ENCODE measurements at regions not wholly inside any gene's neighbourhood (a gene's known extent, or its start where the extent isn't known, plus 50 kb on each side); places are given as distances from the start of the nearest gene placed in this dataset.
"Not testable (repeated sequence)": the region's sequence is repeated elsewhere in the genome, so short reads cannot be mapped to it uniquely, and the experiment has no call there.

DNA sequence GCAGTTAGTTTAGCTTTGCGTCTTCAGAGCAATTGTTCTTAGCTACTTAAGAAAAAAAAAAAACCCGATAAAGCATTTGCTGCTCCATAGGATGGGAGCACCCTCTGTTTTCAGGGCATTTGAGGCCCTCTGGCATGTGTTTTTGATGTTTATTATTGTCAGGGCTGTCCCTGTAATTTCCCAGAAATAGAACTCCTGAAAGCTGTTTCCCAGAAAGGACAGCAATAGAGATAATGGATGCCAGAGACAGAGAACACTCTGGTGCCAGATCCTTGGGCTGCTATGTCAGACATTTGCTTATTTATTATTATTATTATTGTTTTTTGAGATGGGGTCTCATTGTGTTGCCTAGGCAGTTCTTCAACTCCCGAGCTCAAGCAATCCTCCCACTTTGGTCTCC is 201.3 kb downstream of the ALG10 start:
- H3K4me3 ChIP-seq = no peak overlapping the region
- CTCF ChIA-PET = no interaction called here
- POLR2A ChIA-PET (ENCODE audit: unreplicated experiment) = no interaction called here
- H3K79me2 ChIP-seq (ENCODE audit: low read depth) = no peaks in the 10 kb centered on the region
- peaks cover 8% of the 10 kb centered on the region; the same call in 1 of the 2 replicates for H3F3A ChIP-seq (ENCODE audit: insufficient read depth, low read depth)
- H3K4me2 ChIP-seq = no peak overlapping the region
- DNase-seq = no peak
- H3K36me3 ChIP-seq (ENCODE audit: low read depth) = no peaks in the 10 kb centered on the region
- no TSS peak for BruUV-seq (replicated peaks)
- H4K20me1 ChIP-seq (ENCODE audit: insufficient read depth) = no peaks in the 10 kb centered on the region
- no peaks in the 10 kb centered on the region for H3K27me3 ChIP-seq (ENCODE audit: insufficient read depth, low read depth)
- H3K9me2 ChIP-seq (ENCODE audit: insufficient read depth) = no peaks in the 10 kb centered on the region
- intact Hi-C loops (cut with micrococcal nuclease; ENCODE audit: unreplicated experiment) = no loop called here
- no peak for TF ChIP-seq EZH2 (IDR thresholded peaks at IDR 0.05; ENCODE audit: low read depth)
- TF ChIP-seq, protein P1, sequence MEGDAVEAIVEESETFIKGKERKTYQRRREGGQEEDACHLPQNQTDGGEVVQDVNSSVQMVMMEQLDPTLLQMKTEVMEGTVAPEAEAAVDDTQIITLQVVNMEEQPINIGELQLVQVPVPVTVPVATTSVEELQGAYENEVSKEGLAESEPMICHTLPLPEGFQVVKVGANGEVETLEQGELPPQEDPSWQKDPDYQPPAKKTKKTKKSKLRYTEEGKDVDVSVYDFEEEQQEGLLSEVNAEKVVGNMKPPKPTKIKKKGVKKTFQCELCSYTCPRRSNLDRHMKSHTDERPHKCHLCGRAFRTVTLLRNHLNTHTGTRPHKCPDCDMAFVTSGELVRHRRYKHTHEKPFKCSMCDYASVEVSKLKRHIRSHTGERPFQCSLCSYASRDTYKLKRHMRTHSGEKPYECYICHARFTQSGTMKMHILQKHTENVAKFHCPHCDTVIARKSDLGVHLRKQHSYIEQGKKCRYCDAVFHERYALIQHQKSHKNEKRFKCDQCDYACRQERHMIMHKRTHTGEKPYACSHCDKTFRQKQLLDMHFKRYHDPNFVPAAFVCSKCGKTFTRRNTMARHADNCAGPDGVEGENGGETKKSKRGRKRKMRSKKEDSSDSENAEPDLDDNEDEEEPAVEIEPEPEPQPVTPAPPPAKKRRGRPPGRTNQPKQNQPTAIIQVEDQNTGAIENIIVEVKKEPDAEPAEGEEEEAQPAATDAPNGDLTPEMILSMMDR (conservative IDR thresholded peaks at IDR 0.05) = no peak
- no peaks in the 10 kb centered on the region for H3K9me3 ChIP-seq (ENCODE audit: insufficient read depth, low read depth)
- no peak overlapping the region for H2AFZ ChIP-seq
- no peak overlapping the region for H3K27ac ChIP-seq
- peaks cover 23% of the 10 kb centered on the region for H3K4me1 ChIP-seq (replicated peaks; ENCODE audit: insufficient read depth)

DNA sequence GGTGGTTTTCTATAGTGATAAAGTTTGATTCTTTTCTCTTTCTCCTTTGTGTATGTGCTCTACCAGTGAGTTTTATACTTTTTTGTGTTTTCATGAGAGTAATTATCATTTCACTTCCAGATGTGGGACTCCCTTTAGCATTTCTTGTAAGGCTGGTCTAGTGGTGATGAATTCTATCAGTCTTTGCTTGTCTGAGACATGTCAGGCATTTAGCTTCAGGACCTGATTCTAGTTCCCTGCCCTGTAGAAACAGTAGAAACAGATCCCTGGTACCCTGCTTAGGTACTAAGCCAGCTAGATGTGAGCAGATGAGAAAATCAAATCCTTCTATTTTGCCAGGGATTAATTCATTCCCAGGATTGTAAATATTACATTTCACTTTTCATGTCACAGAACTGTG is 203.7 kb downstream of the ALG10 start:
- BruUV-seq (replicated peaks) = not testable (repeated sequence)

DNA sequence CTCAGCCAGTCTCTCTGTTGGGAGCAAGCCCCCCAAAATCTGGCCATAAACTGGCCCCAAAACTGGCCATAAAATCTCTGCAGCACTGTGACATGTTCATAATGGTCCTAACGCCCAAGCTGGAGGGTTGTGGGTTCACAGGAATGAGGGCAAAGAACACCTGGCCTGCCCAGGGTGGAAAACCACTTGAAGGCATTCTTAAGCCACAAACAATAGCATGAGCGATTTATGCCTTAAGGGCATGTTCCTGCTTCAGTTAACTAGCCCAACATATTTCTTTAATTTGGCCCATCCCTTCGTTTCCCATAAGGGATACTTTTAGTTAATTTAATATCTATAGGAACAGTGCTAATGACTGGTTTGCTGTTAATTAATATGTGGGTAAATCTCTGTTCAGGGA is 205.8 kb downstream of the ALG10 start:
- H4K20me1 ChIP-seq (ENCODE audit: insufficient read depth); H3K79me2 ChIP-seq (ENCODE audit: low read depth); intact Hi-C loops (cut with micrococcal nuclease; ENCODE audit: unreplicated experiment); H2AFZ ChIP-seq; CTCF ChIA-PET; BruUV-seq (replicated peaks); H3K9me3 ChIP-seq (ENCODE audit: insufficient read depth, low read depth); H3K9me2 ChIP-seq (ENCODE audit: insufficient read depth); H3F3A ChIP-seq (ENCODE audit: insufficient read depth, low read depth); H3K27me3 ChIP-seq (ENCODE audit: insufficient read depth, low read depth); H3K36me3 ChIP-seq (ENCODE audit: low read depth): not testable (repeated sequence)
- POLR2A ChIA-PET (ENCODE audit: unreplicated experiment) = interaction anchor here (0.6 kb wide), 1 partner anchor 14 kb away, joined by 3 read pairs; no protein-coding TSS in a partner anchor
- Histone ChIP-seq H3K4me3 (peak overlapping the region; percentile 28; the same call in 1 of the 2 replicates), H3K4me1 (replicated peaks; ENCODE audit: insufficient read depth) (peaks cover 27% of the 10 kb centered on the region), H3K27ac (peak overlapping the region; percentile 84), H3K4me2 (peak overlapping the region; percentile 66)
- DNase-seq = peak; percentile 31 to 62

More for the DNA sequence above, 203.7 kb downstream of the ALG10 start:
- H4K20me1 ChIP-seq (ENCODE audit: insufficient read depth); intact Hi-C loops (cut with micrococcal nuclease; ENCODE audit: unreplicated experiment); H2AFZ ChIP-seq; H3K27me3 ChIP-seq (ENCODE audit: insufficient read depth, low read depth); POLR2A ChIA-PET (ENCODE audit: unreplicated experiment); H3K4me3 ChIP-seq; H3K9me2 ChIP-seq (ENCODE audit: insufficient read depth); DNase-seq; H3K36me3 ChIP-seq (ENCODE audit: low read depth); H3K27ac ChIP-seq; H3K9me3 ChIP-seq (ENCODE audit: insufficient read depth, low read depth); H3K4me2 ChIP-seq; H3K79me2 ChIP-seq (ENCODE audit: low read depth); CTCF ChIA-PET; H3F3A ChIP-seq (ENCODE audit: insufficient read depth, low read depth): not testable (repeated sequence)
- H3K4me1 ChIP-seq (replicated peaks; ENCODE audit: insufficient read depth) = peaks cover 27% of the 10 kb centered on the region

DNA sequence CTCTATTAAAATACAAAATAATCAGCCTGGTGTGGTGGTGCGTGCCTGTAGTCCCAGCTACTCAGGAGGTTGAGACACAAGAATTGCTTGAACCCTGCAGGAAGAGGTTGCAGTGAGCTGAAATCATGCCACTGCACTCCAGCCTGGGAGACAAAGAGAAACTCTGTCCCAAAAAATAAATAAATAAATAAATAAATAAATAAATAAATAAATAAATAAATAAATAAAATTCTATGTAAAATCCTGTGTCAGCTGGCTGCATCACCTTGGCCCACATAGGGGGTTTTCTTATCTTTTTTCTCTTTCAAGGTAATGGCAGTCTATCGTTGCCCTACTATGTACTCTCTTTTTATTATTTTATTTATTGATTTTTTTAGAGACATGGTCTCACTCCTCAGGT is 206.7 kb downstream of the ALG10 start:
- POLR2A ChIA-PET (ENCODE audit: unreplicated experiment) = interaction anchor here (0.6 kb wide), 1 partner anchor 11 kb away, joined by 17 read pairs; no protein-coding TSS in a partner anchor
- H3K27ac ChIP-seq = peak overlapping the region; percentile 84
- H4K20me1 ChIP-seq (ENCODE audit: insufficient read depth); H3K36me3 ChIP-seq (ENCODE audit: low read depth); H3K27me3 ChIP-seq (ENCODE audit: insufficient read depth, low read depth); H2AFZ ChIP-seq; BruUV-seq (replicated peaks); H3K9me2 ChIP-seq (ENCODE audit: insufficient read depth); H3F3A ChIP-seq (ENCODE audit: insufficient read depth, low read depth); DNase-seq; intact Hi-C loops (cut with micrococcal nuclease; ENCODE audit: unreplicated experiment); CTCF ChIA-PET; H3K4me3 ChIP-seq; H3K79me2 ChIP-seq (ENCODE audit: low read depth); H3K9me3 ChIP-seq (ENCODE audit: insufficient read depth, low read depth): not testable (repeated sequence)
- peaks cover 27% of the 10 kb centered on the region for H3K4me1 ChIP-seq (replicated peaks; ENCODE audit: insufficient read depth)
- H3K4me2 ChIP-seq = 0 out of 2 replicates have a peak overlapping the region, but pooled peaks have one; percentile 21
